HG02588 (cell line): ENCODE measurements at regions not wholly inside any gene's neighbourhood (a gene's known extent, or its start where the extent isn't known, plus 50 kb on each side); places are given as distances from the start of the nearest gene placed in this dataset.

Experiments used
- ATAC-seq: cut with Tn5 transposase; IDR thresholded peaks from one replicate; pipeline ENCODE4 v1.9.1; 2021; ENCODE audit warnings: mild to moderate bottlenecking, moderate library complexity; ENCODE audit not compliant: unreplicated experiment

DNA sequence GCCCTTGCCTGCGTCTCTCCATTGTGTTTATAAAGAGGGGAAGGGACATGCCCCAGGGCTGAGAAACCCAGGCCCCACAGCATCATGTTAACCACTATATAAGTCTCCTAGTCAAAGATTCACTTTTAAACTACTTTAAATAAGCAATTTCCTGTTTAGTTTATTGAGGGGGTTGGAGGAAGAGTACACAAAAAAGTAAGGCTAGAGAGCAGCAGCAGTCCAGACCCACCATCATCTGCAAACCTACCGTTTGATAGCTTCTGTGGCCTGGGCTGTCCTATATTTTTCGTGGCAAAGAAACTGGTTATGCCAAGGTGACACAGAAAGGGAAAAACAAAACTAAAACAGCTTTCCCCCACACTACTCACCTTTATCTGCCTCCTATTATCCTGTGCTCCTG lies 646.1 kb downstream of the IRS1 start:
- ATAC-seq: no peak

DNA sequence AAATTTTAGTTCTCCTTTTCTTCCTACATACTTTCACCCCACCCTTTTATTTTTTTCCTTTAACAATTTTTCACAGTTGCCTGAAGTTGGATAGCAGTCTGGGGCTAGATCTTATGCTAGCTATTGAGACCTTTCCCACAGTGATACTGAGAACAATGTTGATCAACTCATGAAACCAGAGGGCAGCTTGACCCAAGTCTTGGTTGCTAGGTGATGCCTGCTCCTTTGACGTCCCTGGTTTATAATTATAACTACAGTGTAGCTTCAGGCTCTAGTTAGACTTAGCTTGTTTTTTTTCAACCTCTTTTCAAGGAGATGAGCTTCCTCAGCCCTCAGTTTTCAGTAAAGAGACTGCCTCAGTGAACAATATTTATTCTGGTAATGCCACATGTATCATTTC lies 648.5 kb downstream of the IRS1 start:
- ATAC-seq: no peak

DNA sequence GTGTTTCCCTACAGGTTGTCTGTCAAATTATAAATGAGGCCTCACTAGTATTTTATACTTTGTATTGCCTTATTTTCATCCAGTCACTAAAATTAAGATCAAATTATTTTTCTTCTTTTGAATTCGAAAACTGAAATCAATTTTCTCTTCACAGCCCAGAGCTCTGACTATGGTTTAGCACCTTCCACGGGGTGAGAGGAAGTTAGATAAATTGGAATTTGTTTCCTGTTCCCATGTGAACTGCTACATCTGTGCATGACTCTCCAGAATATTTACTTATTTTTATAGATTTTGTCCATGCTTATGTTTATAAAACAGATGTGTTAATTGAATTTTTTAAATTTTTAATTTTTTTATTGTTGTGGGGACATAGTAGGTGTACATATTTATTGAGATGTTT lies 656.5 kb downstream of the IRS1 start:
- ATAC-seq: no peak

DNA sequence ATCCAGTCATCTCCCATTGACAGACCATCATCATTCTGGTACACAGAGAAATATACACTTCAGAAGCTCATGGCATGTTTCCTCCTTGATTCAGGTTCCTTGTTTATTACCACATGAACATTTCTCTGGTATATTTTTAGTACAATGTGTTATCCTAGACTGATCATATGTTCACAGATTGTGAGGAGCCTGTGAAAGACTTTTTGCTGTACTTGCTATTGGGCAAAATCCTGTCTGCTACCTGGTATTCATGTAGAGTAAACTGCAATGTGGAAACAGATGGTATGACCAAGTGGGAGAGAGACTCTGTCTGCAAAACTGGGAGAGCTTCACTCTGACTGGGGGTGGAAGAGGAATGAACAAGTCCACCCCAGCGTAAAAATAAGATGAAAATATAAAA lies 657.2 kb downstream of the IRS1 start:
- ATAC-seq: no peak

DNA sequence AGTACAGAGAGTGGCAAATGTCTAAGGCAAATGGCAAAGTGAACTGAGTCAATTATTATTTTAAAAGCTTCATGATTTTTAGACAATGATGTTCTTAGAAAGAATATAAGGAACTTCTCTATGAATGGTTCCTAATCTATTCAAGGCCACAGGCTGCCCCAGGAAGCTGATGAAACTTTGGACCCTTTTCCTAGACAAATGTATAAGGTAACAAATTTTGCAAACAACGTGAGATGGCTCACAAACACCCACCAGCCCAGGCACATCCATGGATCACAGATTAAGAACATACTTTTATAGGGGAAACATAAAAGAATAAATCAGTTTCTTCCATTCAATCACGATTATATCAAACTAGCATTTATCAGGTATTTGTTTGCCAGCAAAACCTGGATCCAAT lies 659.0 kb downstream of the IRS1 start:
- ATAC-seq: no peak

DNA sequence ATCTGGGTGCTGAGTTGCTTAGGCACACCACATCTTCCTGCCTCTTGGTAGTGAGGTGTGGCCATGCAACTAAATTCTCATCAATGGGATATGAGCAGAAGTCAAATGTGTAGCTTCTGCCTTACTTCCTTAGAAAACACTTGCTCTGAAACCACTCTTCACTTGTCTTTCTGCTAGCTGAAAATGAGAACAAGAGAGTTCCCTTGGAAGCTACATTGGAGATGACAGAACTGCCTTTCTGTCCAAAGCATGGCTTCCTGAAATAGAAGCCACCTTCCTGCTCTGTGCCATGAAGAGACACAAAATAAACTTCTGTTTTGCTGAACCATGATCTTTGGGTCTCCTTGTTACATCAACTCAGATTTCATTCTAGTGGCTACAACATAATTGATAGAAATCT lies 659.9 kb downstream of the IRS1 start:
- no peak for ATAC-seq

DNA sequence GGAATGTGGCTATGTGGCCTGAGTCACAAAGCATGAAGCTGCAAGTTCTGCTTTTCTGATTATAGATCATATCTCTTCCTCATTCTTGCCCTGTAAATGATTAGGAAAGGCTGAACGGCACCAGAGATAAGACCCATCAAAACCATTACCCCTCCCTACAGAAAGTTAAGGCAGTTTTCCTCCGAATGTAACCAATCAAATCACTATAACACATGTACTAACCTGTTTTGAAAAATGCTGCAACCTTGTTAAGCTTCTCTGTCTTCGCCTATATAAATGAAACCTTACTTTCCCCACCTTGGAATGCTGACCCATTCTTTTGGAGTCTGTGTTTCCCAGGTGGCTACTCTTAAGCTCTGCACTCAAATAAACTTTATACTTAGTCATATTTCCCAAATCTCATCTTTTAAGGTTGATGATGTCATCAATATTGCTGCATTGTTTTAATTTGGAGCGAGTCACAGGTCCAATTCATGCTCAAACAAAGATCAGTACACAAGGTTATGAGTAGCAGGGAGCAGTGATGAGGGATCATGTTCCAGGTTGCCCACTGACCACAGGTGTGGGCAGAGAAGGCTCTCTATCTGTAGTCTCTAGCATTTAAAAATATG lies 662.3 kb downstream of the IRS1 start:
- no peak for ATAC-seq

DNA sequence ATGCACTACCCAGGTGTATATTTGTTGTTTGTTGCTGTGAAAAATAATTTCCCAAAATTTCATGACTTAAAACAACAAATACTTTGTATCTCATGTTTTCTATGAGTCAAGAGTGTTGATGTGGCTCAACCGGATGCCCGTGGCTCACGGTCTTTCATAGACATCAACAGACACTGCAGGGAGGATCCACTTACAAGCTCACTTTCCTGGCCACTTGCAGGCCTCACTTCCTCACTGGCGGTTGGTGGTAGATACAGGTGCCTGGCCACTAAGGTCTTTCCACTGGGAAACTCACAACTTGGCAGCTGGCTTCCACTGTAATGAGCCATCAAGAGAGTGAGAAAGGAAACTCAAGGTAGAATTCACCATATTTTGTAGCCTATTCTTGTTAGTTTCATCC lies 662.9 kb downstream of the IRS1 start:
- no peak for ATAC-seq

DNA sequence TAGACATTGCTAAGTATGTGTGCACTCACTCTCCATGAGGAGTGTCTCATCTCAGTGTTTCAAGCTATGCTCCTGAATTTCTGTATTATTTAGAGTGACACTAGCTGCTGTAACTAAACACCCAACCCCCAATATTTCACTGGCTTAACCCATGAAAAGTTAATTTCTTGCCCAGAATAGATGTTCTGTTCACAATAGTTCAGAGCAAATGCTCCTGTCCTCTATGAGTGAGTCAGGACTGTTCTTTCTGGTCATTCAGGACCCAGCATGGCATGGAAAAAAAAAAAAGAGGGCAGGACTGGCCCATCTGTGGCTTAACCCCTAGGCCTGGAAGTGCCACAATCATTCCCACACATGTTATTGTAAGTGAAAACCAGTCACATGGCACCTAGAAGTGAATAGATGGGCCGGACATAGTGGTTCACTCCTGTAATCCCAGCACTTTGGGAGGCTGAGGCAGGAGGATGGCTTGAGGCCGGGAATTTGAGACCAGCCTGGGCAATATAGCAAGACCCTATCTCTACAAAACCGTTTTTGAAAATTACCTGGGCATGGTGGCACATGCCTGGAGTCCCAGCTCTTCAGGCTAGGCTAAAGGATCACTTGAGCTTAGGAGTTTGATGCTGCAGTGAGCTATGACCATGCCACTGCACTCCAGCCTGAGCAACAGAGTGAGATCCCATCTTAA lies 663.6 kb downstream of the IRS1 start:
- ATAC-seq: no peak

DNA sequence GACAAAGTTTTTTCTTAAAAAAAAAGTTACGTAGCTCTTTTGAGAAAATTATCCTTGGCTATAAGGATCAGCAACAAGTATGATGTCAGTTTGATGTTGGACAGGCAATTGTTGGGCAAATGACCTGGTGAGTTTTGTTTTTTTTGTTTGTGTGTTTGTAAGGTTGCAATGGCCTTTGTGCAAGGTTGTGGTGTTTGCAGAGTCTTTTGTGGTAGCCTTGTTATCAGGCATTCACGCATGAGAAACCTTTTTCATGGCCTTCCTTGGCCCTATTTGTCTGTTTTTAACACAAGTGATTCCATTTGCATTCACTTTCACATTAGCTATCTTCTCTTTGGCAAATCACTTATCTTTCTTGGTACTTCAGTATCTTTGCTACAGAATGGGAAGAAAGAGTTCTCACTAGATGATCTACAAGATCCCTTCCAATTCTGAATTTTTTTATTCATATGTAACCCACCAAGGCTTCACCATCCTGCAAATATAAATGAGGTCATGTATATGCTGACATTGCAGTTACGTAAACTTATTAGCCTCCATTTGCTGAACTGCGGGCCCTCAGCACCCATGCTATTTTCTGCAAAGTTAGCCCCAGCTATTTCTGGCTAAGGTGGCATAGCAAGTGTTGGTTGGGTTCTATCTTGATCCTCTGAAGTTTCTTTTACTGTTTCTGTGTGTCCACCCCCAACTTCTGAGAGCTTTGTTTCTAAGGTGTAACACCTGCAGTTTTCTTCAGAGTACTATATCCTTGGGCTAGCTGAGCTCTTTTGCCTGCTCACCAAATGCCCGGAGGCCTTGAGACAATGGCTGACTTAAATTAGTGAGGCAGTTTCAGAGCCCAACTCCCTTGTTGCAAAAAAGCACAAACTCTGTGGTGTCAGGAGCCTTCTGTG lies 667.1 kb downstream of the IRS1 start:
- no peak for ATAC-seq

DNA sequence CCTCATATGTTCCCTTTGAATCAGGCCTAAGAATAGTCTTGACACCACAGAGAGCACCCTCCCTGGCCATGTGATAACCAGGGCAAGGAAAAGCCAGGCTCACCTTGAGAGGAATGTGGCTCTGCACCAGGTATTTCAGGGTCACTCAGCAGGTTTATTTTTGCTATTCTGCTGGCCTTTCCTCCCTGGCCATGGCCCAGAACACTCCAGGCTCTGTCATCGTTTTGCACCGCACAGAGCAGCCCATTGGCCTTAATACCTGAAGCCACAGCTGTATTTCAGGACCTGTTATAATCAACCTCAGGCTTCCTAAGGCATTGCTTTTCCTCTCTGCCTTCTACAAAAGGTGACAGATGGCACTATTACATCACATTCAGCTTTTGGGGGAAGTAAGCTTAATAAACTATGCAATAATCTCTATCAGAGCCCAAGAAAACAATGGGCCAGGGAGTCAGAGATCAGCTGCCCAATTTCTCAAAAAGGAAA lies 668.3 kb downstream of the IRS1 start:
- no peak for ATAC-seq

DNA sequence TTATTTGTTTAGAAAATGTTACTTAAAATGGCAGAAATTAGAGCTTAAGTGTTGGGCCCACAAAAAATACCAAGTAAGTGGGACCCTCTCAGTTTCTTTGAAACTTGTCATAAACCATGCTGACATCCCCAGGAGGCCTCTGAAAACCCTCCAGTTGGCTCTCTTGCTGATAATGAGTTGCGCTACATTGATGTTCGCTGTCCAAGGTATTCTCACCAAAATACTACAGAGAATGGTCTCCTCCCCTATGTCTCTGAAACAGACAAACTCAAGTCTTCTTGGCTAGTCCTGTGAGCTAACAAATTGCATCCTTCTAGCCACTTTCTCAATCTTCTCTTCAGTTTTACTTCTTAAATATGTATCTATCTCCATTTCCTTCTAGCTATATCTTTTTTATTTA lies 669.4 kb downstream of the IRS1 start:
- no peak for ATAC-seq

DNA sequence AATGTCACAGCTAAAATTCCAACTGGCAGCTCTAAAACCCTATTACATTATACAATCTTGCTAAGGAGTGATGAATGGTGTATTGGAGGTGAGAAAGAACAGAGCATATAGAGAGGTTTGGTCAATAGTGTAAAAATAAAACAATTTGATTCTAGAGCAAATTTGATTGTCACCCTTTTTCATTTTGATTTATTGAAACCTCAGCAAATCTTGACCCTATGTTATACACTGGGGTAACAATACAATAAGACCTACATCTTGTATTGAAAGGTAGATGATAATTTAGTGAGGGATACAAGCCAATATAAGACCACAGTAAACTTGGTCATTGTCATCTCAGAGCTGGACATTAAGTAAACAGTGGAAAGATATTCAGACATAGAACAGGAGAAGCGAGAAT lies 671.9 kb downstream of the IRS1 start:
- no peak for ATAC-seq

DNA sequence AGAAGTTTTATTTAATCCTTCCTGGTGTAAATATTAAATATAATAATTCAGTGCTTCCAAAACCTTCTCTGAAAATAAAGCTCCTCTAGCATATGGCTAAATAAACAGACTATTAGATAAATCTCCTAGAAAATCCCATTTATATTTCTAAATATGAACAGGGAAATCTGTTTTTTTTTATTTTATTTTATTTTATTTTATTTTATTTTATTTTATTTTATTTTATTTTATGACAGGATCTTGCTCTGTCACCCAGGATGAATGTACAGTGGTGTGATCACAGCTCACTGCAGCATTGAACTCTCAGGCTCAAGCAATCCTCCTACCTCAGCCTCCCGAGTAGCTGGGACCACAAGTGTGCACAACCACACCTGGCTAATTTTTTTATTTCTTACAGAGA lies 673.5 kb downstream of the IRS1 start:
- no peak for ATAC-seq

DNA sequence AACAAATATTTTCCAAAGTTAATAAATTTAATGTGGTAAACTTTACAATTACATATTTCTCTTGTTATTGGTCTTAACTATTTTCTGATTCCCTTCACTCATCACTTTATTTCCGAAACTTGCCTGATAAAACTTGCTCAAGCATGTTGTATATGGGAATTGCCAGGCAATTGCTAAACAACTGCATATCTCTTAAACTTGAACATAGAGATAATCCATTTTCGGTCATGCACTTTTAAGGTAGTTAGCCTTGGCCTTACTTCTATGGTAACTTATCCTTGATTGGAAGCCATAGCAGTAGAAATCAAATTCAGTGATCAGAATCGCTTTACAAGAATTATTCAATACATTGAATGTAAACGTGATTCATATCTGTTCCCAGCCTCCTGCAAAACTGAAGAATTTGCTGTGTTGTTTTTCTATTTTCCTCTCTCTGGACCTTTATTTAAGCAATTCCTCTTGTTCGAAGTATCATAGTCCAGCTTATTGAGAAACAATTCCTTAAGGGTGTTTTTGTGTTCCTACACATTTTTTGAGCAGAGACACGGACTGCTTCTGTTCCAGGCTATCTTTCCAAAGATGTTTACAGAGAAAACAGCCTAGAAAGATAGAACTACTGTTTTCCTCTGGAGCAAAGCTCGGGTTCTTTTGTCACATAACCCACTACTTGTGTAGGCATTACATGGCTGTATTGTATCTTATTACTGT lies 674.3 kb downstream of the IRS1 start:
- ATAC-seq: no peak

DNA sequence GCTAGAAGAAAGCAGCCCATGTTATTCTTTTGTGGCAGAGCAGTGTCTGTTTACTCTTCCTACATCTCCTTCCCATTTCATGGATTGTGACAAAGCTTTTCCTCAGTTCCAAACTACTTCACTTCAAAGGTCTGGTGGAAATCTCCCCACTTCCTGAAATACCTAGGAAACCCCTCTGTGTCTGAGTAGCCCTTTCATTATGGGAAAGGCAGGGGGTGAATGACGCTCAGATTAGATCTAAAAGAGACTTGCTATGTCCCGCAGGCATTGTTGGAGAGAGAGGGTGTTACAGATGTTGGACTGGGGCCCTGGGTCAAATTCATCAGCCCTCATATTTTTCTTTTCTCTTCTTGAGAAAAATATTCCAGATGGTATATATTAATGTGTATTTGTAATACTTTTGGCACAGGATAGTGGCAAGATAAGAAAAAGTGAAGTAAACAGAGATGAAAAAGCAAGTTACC lies 675.0 kb downstream of the IRS1 start:
- ATAC-seq: no peak

DNA sequence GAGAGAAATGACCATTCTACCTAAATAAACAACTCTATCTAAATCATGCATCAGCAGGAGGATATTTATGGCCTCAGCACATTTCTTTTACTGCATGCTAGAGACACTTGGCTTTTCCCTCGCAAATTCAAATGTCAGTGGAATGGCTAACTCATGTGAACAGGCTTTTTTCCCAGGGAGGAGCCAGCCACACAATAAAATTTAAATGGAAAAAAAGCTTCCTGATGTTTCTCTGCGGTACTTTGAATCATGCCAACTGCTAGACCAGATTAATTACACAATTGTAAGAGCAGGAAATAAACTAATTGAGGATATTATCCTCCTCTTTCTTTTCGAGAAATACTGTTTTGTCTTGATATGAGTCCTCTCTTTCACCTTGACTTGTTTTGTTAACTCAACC lies 676.3 kb downstream of the IRS1 start:
- no peak for ATAC-seq

DNA sequence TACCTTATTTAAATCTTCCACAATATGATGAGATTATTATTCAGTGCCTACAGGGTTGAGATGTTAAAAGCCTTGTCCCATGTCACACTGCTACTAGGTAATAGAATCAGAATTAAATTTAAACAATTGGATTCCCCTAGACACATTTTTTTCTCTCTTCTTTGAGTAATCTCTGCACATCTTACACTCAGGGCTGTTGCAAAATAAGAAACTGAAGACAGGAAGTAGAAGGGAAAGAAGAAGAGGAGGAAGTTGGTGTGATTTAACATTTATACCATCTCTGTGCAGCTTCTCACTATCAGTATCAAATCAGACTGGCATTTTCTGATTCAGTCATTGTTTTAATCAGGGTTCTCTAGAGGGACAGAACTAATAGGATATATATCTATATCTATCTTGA lies 677.6 kb downstream of the IRS1 start:
- ATAC-seq: no peak

DNA sequence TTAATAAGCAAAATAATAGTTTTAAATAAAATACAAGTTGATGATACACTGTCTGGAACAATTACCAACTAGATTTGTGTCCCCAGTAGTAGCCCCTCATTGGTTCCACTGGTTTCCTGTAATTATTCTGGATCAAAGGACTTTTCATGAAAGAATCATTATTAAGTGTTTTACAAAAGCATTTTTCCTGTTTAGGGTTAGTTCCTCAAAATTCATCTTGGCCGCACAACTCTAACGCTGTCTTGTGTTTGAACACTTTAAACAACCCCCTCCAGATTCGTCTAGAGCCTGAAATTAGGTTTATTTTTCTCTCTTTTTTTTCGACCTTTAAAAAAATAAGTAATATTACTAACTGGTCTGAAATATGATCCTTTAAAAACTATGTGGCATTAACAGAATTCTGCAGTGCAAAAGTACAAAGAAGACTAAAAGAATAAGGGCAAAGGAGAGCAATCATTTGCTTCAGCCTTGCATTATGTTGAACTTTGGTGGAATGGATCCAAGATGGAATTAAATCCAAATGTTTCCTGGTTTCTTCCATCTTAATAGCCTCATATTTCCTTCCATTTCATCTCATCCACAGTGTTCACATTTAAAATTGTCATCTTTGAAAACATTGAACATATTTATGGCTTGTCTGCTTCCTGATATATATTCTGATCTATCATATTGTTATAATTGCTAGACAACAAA lies 678.4 kb downstream of the IRS1 start:
- no peak for ATAC-seq
